B cell (primary cell): ENCODE measurements at regions not wholly inside any gene's neighbourhood (a gene's known extent, or its start where the extent isn't known, plus 50 kb on each side); places are given as distances from the start of the nearest gene placed in this dataset.

Source experiments
- EZH2 ChIP-seq: IDR thresholded peaks from 2 replicates; pipeline ENCODE4 v1.6.1; 2012; ENCODE audit warnings: borderline replicate concordance, low read depth, mild to moderate bottlenecking, moderate library complexity, low read length; ENCODE audit not compliant: insufficient read depth, poor library complexity, severe bottlenecking
- TF ChIP-seq, protein P1 (sequence below): fragments of 200-600 bp; IDR thresholded peaks from one replicate; pipeline ENCODE4 v1.8.0; 2022; ENCODE audit warnings: antibody characterized with exemption, mild to moderate bottlenecking

DNA sequence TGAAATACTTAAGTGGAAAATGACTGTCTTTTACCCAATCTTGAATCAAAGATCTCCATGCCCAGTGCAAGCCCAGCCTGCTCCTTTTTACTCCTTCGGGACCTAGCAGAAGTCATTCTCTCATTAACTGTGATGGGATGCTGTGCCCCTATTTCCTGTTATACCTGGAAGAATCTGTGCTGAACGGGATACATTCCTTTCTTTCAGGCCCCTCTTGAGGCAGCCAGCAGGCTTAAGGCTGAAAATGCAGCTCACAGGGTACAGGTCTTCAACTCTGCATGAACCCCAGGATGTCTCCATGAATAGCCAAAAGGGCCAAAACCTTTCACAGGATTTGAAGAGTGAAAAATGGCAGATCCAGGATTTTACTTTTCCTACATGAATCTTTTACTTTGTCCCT is 784.8 kb upstream of the KLHL29 start:
- TF ChIP-seq EZH2: no peak
- TF ChIP-seq, protein P1, sequence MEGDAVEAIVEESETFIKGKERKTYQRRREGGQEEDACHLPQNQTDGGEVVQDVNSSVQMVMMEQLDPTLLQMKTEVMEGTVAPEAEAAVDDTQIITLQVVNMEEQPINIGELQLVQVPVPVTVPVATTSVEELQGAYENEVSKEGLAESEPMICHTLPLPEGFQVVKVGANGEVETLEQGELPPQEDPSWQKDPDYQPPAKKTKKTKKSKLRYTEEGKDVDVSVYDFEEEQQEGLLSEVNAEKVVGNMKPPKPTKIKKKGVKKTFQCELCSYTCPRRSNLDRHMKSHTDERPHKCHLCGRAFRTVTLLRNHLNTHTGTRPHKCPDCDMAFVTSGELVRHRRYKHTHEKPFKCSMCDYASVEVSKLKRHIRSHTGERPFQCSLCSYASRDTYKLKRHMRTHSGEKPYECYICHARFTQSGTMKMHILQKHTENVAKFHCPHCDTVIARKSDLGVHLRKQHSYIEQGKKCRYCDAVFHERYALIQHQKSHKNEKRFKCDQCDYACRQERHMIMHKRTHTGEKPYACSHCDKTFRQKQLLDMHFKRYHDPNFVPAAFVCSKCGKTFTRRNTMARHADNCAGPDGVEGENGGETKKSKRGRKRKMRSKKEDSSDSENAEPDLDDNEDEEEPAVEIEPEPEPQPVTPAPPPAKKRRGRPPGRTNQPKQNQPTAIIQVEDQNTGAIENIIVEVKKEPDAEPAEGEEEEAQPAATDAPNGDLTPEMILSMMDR: no peak
